ENCODE measurements at regions not wholly inside any gene's neighbourhood (a gene's known extent, or its start where the extent isn't known, plus 50 kb on each side); places are given as distances from the start of the nearest gene placed in this dataset.

GRCh38 chr5:135688385-135688784, 109.6 kb upstream of the CXCL14 start:
- no peak for TF ChIP-seq CTCF (IDR thresholded peaks at IDR 0.05)

- no peak for TF ChIP-seq CTCF (IDR thresholded peaks at IDR 0.05)
Measured at GRCh38 chr5:135683189-135683588, 104.4 kb upstream of the CXCL14 start.

GRCh38 chr5:135680713-135681112, 101.9 kb upstream of the CXCL14 start:
- TF ChIP-seq CTCF (IDR thresholded peaks at IDR 0.05), result no peak

GRCh38 chr5:135678640-135679268, 100.0 kb upstream of the CXCL14 start:
- TF ChIP-seq CTCF (IDR thresholded peaks at IDR 0.05), result no peak

- no peak for TF ChIP-seq CTCF (IDR thresholded peaks at IDR 0.05)
Measured at GRCh38 chr5:135671966-135672365, 93.2 kb upstream of the CXCL14 start.

GRCh38 chr5:135671052-135671705, 92.4 kb upstream of the CXCL14 start:
- TF ChIP-seq CTCF (IDR thresholded peaks at IDR 0.05), result no peak

- no peak for TF ChIP-seq CTCF (IDR thresholded peaks at IDR 0.05)
Measured at GRCh38 chr5:135670588-135670987, 91.8 kb upstream of the CXCL14 start.
